DMS79 treated with DMSO at 0.1 percent for 48 hours (cell line): ENCODE measurements at regions not wholly inside any gene's neighbourhood (a gene's known extent, or its start where the extent isn't known, plus 50 kb on each side); places are given as distances from the start of the nearest gene placed in this dataset.
A peak's percentile ranks its signal among the peaks of the same experiment; 100 is the strongest.
"Not testable (repeated sequence)": the region's sequence is repeated elsewhere in the genome, so short reads cannot be mapped to it uniquely, and the experiment has no call there.

Experiments used
- DNase-seq: peaks from one replicate; lab custom pipeline; 2025; lab: John Stamatoyannopoulos, UW

GRCh38 chr13:109702030-109702597 is 84.3 kb downstream of the IRS2 start:
- DNase-seq = not testable (repeated sequence)

- DNase-seq = peak; percentile 100
Measured at GRCh38 chr13:109700176-109700575, 86.2 kb downstream of the IRS2 start.

GRCh38 chr13:109699628-109700071 is 86.7 kb downstream of the IRS2 start:
- DNase-seq = peak; percentile 84

GRCh38 chr13:109698779-109699178 is 87.6 kb downstream of the IRS2 start:
- DNase-seq = no peak

GRCh38 chr13:109697936-109698335 is 88.4 kb downstream of the IRS2 start:
- no peak for DNase-seq

GRCh38 chr13:109695402-109696190 is 90.8 kb downstream of the IRS2 start:
- no peak for DNase-seq

- DNase-seq = no peak
Measured at GRCh38 chr13:109694972-109695371, 91.4 kb downstream of the IRS2 start.

- DNase-seq = no peak
Measured at GRCh38 chr13:109693213-109693612, 93.2 kb downstream of the IRS2 start.

- DNase-seq = no peak
Measured at GRCh38 chr13:109691689-109692088, 94.7 kb downstream of the IRS2 start.

- DNase-seq = no peak
Measured at GRCh38 chr13:109687559-109688448, 98.6 kb downstream of the IRS2 start.

GRCh38 chr13:109685203-109685602 is 101.2 kb downstream of the IRS2 start:
- no peak for DNase-seq

GRCh38 chr13:109684824-109685202 is 101.6 kb downstream of the IRS2 start:
- peak; percentile 56 for DNase-seq

GRCh38 chr13:109684084-109684823 is 102.1 kb downstream of the IRS2 start:
- no peak for DNase-seq

- no peak for DNase-seq
Measured at GRCh38 chr13:109682534-109683244, 103.7 kb downstream of the IRS2 start.

GRCh38 chr13:109680930-109681329 is 105.5 kb downstream of the IRS2 start:
- no peak for DNase-seq

- DNase-seq = no peak
Measured at GRCh38 chr13:109680288-109680687, 106.1 kb downstream of the IRS2 start.

- DNase-seq = no peak
Measured at GRCh38 chr13:109678459-109678858, 107.9 kb downstream of the IRS2 start.

- no peak for DNase-seq
Measured at GRCh38 chr13:109677206-109677605, 109.2 kb downstream of the IRS2 start.

GRCh38 chr13:109673477-109673876 is 112.9 kb downstream of the IRS2 start:
- no peak for DNase-seq

- no peak for DNase-seq
Measured at GRCh38 chr13:109672545-109672944, 113.8 kb downstream of the IRS2 start.

- DNase-seq = no peak
Measured at GRCh38 chr13:109671919-109672318, 114.5 kb downstream of the IRS2 start.
